ENCODE measurements at regions not wholly inside any gene's neighbourhood (a gene's known extent, or its start where the extent isn't known, plus 50 kb on each side); places are given as distances from the start of the nearest gene placed in this dataset.

- DNase-seq (ENCODE audit: low read depth): no peak
These were observed 237.3 kb upstream of the ZMIZ1 start for GRCh38 chr10:78831461-78831860.

- no peak for DNase-seq (ENCODE audit: low read depth)
These were observed 236.5 kb upstream of the ZMIZ1 start for GRCh38 chr10:78832281-78832680.

- DNase-seq (ENCODE audit: low read depth): no peak
These were observed 230.6 kb upstream of the ZMIZ1 start for GRCh38 chr10:78838141-78838657.

GRCh38 chr10:78843495-78843894 lies 225.3 kb upstream of the ZMIZ1 start:
- DNase-seq (ENCODE audit: low read depth): no peak

- DNase-seq (ENCODE audit: low read depth): no peak
These were observed 223.7 kb upstream of the ZMIZ1 start for GRCh38 chr10:78844960-78845607.

GRCh38 chr10:78846071-78846470 lies 222.7 kb upstream of the ZMIZ1 start:
- no peak for DNase-seq (ENCODE audit: low read depth)

GRCh38 chr10:78846760-78847159 lies 222.0 kb upstream of the ZMIZ1 start:
- no peak for DNase-seq (ENCODE audit: low read depth)

- DNase-seq (ENCODE audit: low read depth): no peak
These were observed 221.3 kb upstream of the ZMIZ1 start for GRCh38 chr10:78847485-78847884.

GRCh38 chr10:78849115-78849514 lies 219.7 kb upstream of the ZMIZ1 start:
- no peak for DNase-seq (ENCODE audit: low read depth)

GRCh38 chr10:78849731-78850130 lies 219.0 kb upstream of the ZMIZ1 start:
- DNase-seq (ENCODE audit: low read depth): no peak

GRCh38 chr10:78850644-78851435 lies 217.9 kb upstream of the ZMIZ1 start:
- DNase-seq (ENCODE audit: low read depth): no peak

GRCh38 chr10:78851647-78852046 lies 217.1 kb upstream of the ZMIZ1 start:
- DNase-seq (ENCODE audit: low read depth): no peak

- no peak for DNase-seq (ENCODE audit: low read depth)
These were observed 216.1 kb upstream of the ZMIZ1 start for GRCh38 chr10:78852466-78853240.

GRCh38 chr10:78853864-78854263 lies 214.9 kb upstream of the ZMIZ1 start:
- DNase-seq (ENCODE audit: low read depth): no peak

GRCh38 chr10:78856421-78856820 lies 212.3 kb upstream of the ZMIZ1 start:
- no peak for DNase-seq (ENCODE audit: low read depth)

GRCh38 chr10:78857193-78857592 lies 211.6 kb upstream of the ZMIZ1 start:
- DNase-seq (ENCODE audit: low read depth): no peak

- DNase-seq (ENCODE audit: low read depth): no peak
These were observed 209.5 kb upstream of the ZMIZ1 start for GRCh38 chr10:78859266-78859665.

GRCh38 chr10:78859769-78860168 lies 209.0 kb upstream of the ZMIZ1 start:
- DNase-seq (ENCODE audit: low read depth): no peak

- DNase-seq (ENCODE audit: low read depth): no peak
These were observed 208.4 kb upstream of the ZMIZ1 start for GRCh38 chr10:78860260-78860914.

GRCh38 chr10:78861529-78862327 lies 207.0 kb upstream of the ZMIZ1 start:
- DNase-seq (ENCODE audit: low read depth): no peak

- DNase-seq (ENCODE audit: low read depth): no peak
These were observed 206.5 kb upstream of the ZMIZ1 start for GRCh38 chr10:78862328-78862640.

Measured in stimulated activated CD4-positive, alpha-beta T cell treated with anti-CD3 and anti-CD28 coated beads, Interleukin-2, amount 100 ng/mL, for 4 hours (primary cell).